ENCODE measurements at regions not wholly inside any gene's neighbourhood (a gene's known extent, or its start where the extent isn't known, plus 50 kb on each side); places are given as distances from the start of the nearest gene placed in this dataset.

DNA sequence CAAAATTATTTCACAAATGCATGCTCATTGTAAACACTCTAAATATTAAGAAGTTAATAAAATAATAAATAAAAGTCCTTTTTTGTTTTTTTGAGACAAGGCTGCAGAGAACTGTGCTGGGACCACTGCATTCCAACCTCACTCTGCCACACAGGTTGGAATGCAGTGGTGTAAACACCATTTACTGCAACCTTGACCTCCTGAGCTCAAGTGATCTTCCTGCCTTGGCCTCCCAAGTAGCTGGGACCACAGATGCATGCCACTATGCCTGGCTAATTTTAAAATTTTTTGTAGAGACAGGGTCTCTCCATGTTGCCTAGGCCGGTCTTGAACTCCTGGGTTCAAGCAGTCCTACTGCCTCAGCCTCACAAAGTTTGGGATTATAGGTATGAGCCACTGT, 578.4 kb downstream of the ZIC1 start:
- TF ChIP-seq CTCF (optimal IDR thresholded peaks at IDR 0.05 in 1 of 3, IDR thresholded peaks at IDR 0.05 in 1 of 3, conservative IDR thresholded peaks at IDR 0.05 in 1 of 3; ENCODE audit: extremely low read depth in 1 of 3, insufficient read depth in 2 of 3, low read length in 3 of 3) (no peak), EZH2 (IDR thresholded peaks at IDR 0.05; ENCODE audit: low read length) (no peak)

All from keratinocyte (primary cell).